GM21576 (cell line): ENCODE measurements at regions not wholly inside any gene's neighbourhood (a gene's known extent, or its start where the extent isn't known, plus 50 kb on each side); places are given as distances from the start of the nearest gene placed in this dataset.
"Not testable (repeated sequence)": the region's sequence is repeated elsewhere in the genome, so short reads cannot be mapped to it uniquely, and the experiment has no call there.

Source experiments
- ATAC-seq: cut with Tn5 transposase; IDR thresholded peaks from one replicate; pipeline ENCODE4 v1.9.1; 2021; ENCODE audit warnings: mild to moderate bottlenecking, moderate library complexity; ENCODE audit not compliant: unreplicated experiment

DNA sequence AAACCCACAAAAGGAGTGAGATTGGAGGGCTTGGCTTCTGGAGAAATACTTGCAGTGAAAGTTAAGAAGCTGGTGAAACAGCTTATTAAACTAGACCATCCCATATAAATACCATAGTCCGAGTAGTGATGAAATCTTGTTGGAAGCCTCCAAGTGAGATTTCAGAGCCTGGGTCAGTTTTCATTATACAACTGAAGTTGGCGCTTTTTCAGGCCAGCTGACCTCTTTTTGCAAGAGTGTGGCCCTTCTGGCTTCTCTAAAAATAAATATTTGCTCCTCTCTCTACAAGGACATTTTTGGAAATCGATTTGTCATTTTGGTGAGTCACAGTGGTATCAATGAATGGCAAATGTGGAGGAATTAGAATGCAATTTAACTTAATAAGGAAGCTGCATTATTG lies 51.2 kb upstream of the THRB start:
- no peak for ATAC-seq

DNA sequence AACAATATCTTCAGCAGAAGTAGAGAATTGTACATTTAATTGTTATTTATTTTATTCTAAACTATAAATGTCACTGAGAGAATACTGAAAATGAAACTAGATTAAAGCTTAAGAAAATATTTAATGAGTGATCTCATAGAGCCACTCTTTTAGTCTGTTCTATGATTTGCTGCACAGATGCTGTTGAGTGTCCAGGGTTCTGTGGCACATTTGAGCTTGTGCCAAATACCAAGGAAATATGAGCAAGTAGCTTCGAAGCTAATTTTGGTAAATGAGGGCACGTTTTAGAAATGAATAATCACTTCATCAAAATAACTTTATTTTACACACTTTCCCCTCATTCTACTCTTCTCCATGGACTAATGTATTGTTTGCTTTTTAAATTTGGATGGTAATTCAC lies 53.6 kb upstream of the THRB start:
- ATAC-seq: no peak

DNA sequence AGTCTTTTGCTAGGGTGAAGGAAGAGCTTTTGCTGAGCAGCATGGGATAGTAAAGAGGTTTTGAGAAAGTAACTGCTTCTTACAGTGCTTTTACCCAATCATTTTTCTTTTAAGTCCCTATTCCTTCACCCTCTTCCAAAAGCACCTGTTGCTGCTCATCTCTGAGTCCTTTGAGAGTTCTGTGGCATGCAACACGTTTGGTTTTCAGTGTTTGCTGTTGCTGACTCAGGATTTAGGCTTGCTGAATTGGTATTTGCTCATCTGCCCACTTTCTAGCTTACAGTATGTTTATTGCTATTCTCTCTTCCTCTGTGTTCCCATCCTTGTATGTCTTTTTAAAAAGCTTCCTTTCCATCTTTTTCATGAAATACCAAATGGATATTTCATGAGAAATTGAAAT lies 55.9 kb upstream of the THRB start:
- ATAC-seq: no peak

DNA sequence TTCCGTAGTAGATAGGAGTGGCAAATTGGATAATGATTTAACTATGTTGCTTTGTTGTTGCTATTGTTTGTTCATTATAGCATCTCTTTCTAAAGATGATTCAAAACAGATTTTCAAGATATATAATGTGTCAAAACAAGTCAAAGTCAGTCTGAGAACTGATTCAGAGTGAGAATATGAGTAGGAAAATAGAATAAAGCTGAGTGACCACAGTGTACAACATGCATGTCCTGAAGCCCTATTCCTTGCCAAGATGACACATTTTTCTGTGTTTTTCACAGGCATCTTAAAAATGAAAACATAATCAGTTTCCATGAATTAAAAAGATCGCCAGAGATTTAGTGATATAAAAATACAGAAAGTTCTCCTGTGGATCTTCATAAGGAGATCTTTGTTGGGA lies 57.0 kb upstream of the THRB start:
- no peak for ATAC-seq

DNA sequence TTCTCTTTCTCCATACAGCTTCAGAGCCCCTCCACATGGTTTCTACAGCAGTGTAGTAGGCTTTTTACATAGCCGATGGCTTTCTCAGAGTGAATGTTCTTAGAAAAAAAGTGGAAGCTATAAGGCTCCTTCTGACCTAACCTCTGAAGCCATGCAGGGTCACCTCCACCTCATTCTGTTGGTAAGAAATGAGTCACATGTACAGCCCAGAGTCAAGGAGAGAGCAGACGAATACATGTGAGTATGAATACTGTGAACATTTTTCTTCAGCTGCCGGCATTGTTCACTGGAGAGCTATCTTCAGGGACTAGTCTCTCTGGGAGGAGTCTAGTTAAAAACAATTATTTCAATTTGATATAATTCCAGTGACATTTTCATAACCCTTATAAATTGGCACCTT lies 68.2 kb upstream of the THRB start:
- ATAC-seq: no peak

DNA sequence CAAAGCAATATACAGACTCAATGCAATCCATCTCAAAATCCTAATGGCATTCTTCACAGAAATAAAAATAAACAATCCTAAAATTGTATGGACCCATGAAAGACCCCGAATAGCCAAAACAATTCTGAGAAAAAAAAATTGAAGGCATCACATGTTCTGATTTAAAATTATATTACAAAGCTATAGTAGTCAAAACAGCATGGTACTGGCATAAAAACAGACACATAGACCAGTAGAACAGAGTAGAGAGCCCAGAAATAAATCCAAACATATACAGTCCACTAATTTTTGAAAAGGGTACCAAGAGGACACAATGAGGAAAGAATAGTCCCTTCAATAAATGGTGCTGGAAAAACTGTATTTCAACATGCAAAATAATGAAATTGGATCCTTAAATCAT lies 70.4 kb upstream of the THRB start:
- ATAC-seq: no peak

DNA sequence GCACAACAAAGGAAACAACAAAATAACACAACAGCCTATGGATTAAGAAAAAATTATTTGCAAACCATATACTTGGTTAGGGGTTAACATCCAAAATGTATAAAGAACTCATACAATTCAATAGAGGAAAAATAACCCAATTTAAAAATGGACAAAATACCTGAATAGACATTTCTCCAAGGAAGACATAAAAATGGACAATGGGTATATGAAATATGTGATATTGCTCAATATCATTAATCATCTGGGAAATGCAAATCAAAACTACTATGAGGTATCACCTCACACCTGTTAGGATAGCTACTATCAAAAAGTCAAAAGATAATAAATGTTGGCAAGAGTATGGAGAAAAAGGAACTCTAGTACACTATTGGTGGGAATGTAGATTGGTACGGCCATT lies 71.0 kb upstream of the THRB start:
- ATAC-seq: no peak

DNA sequence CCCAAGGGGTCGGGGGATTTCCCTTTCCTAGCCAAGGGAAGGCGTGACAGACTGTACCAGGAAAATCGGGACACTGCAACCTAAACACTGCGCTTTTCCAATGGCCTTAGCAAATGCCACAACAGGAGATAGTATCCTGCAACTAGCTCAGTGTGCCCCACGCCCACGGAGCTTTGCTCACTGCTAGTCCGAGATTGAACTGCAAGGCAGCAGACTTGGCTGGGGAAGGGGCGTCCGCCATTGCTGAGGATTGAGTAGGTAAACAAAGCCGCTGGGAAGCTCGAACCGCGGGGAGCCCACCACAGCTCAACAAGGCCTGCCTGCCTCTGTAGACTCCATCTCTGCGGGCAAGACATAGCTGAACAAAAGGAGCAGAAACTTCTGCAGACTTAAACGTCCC lies 72.3 kb upstream of the THRB start:
- no peak for ATAC-seq

DNA sequence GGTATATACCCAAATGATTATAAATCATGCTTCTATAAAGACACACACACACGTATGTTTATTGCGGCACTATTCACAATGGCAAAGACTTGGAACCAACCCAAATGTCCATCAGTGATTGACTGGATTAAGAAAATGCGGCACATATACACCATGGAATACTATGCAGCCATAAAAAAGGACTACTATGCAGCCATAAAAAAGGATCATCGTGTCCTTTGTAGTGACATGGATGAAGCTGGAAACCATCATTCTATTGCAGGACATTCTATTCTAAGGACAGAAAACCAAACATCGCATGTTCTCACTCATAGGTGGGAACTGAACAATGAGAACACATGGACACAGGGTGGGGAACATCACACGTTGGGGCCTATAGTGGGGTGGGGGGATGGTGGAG lies 77.8 kb upstream of the THRB start:
- ATAC-seq: not testable (repeated sequence)

DNA sequence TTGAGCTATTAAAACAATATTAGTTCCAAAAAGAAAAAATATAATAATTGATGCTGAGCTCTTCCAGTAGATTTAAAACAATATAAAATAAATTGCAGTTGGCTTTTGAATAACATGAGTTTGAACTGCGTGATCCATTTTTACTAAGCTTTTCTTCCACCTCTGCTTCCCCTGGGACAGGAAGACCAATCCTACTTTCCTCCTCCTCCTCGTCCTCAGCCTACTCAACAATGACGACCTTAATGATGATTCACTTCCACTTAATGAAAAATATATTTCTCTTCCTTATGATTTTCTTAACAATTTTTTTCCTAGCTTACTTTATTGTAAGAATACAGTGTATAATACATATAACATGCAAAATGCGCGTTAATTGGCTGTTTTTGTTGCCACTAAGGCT lies 78.9 kb upstream of the THRB start:
- no peak for ATAC-seq

DNA sequence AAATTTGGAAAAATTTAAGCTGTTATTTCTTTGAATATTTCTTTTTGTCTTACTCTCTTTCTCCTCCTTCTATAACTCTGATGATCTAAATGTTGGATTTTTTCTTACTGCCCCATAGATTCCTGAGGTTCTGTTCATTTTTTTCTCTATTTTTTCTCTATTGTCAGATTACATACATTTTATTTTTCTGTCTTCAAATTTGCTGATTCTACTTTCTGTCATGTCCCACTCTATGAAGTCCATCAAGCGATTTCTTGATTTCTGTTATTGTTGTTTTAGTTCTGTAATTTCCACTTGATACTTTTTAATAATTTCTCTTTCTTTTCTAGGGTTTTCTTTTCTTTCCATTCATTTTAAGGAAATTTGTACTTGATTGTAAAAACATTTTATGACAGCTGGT lies 83.7 kb upstream of the THRB start:
- no peak for ATAC-seq

DNA sequence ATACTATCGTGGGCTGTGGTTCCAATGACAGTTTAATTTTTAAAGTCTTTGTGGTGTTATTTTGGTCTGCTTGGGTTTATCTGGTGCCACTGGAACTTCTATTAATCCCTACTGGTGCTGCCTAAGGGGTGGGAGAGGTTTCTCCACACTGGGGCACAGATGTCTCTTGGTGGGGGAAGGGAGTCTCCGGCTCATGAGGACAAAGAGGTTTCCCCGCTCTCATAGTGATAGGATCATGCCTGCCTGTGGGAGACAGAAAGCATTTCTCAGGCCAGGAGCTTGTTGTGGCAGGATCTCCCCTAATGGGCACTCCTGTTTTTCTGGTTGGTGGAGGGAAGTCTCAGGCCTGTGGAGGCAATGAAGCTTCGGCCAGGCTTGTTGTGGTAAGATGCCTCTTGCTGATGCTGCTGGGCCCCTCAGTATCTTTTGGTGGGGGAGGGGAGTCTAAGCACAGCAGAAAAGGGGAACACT lies 84.3 kb upstream of the THRB start:
- no peak for ATAC-seq

DNA sequence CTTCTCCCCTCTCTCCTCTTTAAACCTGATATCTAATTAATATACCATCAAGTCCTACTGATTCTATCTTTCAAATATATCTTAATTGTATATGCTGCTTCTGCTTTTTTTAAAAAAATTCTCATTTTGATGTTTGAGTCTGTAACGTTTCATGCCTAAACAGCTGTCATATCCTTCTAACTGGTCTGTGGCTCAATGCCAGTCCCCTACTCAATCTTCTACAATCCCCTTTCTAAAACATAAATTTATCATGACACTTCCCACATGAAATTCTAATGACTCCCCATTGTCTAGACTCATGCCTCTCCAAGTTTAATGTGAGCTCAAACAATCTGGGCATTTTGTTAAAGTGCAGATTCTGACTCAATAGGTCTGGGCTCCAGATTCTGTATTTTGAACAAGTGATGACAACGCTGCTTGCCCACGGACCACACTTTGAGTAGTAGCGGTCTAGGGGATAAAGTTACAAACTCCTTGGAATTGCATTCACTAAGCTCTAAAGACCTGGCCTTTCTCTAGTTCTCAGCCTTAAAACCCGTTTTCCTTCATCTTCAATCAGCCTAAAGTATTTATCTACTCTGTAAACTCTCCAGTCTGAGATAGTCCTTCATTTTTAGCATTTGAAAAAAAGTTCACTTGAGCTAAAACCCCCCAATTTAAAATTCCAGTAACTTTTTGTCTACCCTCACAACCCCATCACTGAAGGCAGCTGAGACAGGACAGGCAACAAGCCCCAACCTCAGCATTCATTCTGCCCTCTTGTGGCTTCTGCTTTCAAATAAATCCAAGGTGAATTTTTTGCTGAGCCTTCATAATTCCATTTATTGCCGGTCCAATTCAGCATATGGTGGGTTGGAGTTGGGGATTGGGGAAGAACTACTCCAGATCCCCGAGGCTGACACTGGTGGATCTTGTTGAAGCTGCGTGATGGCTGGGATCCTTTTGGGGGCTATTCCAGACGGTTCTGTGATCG lies 88.1 kb upstream of the THRB start:
- no peak for ATAC-seq

DNA sequence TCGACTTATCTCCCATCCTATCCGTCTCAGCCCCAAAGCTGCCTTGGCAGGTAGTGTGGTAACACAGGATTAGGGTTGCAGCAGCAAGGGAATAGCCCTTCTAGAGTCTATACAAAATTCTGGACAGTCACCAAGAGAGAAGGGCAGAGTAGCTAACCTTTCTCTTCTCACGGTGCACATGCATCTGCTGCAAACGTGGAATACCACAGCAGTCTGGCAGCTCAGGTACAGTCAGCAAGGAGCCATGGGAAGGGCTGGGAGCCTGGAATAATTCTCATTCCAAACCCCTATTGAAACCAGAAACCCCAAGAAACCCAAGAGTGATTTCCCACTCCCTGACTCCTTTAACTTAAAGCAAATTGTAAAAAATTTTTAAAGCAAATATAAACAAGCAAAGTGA lies 92.3 kb upstream of the THRB start:
- ATAC-seq: no peak

DNA sequence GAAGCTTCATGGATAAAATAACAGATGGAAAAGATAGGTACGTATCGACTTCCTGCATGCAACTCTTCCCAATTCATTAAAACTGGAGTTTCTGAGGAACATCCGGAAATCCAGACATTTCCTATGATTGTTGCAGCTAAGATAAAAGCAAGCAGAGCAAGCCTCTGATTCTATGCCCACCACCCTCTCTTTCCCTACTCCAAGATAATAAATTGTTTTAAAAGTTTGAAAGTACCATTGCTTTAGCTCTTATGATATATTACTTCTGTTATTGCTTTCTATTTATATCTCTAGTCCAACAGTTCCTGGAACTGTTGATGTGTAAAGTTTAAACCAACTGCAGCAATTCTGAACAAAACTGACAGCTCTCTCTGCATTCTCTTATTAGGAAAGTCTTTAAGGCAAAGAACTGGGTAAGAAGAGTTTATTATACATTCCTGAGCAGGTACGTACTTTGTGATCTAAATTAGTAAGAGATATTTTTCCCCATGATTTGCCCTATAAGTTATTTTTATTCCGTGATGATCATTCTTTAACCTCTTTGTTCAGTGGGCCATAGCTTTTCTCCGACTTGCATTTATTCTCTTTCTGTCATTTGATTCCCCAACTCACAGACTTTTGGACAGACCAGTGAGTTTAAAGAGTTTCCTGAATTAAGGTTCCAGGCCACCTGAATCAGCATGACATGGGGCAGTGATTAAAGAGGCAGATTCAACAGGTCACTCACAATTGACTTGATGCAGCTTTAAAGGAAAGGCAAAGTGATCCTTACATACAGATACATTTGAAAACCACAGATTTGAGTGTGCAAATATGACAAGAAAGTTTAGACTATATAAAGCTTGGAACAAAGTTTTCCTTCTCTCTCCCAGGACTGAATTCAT lies 94.2 kb upstream of the THRB start:
- no peak for ATAC-seq

DNA sequence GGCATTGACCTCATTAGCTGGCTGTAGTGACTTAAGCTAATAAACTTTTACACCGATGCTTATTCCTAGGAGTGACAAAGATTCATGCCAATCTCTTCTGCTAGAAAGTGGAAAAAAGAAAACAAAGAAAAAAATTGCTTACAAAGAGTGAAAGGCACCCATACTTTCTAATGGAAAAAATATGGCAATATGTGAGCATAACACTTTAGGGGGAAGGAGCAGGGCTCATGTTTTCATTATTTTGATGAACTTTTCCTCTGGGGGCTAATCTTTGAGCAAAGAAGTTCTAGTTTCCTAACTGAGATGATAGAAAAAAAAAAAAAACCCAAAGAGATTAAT lies 94.8 kb upstream of the THRB start:
- ATAC-seq: no peak

DNA sequence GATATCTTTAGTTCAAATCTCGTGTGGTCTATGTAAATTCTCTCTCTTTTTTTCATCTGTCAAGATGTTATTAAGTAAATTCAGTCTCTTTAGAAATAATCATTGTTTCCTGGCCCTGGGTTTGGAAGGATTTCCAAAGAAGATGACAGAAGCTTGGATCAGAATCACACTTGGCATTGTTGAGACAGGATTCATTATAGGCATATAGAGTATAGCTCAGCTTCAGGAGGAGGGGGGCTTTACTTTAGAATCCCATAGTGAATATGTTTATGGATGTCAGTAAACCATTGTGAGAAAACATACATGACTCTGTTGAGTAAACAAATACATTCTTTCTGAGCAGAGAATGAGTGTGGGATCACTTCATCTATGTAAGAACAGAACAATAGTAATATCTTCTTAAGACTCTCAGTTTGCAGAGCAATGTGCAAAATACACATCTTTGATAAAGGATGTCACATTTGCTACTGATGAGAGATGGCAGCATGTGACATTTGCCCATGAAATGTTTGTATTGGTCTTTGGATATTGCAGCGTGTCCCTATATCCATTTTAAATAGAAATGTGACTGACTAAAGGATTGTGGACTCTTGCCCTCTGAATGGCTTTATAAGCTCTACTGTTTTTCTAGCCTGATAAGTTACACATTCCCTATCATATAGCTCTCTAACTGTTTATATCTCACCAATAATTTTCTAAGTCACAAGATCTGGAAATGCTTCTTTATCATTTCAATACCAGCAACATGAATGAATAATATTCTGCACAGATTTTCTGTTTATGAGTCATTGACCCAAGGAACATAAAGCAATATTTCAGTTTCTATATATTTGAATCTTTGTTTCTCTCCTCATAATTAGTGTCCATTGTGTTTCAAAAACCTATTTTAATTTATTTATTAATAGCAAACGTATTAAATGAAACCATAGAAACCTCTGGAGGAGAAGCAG lies 95.6 kb upstream of the THRB start:
- ATAC-seq: no peak

DNA sequence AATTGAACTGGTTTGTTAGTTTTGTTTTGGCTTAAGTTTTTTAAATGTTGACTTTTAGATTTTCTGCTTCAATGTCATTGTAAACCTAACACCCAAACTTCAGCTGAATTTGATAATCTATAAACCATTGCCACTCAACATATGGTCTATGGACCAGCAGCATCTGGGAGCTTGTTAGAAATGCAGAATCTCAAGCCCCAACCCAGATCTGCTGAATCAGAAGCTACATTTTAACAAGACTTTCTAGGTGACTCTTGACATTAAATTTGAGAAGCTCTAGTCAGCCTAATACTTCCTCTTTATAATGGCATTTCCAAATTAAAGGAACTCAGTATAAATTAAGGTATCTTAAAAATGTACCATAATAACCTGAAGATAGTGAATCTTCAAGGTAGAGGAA lies 96.5 kb upstream of the THRB start:
- ATAC-seq: no peak

DNA sequence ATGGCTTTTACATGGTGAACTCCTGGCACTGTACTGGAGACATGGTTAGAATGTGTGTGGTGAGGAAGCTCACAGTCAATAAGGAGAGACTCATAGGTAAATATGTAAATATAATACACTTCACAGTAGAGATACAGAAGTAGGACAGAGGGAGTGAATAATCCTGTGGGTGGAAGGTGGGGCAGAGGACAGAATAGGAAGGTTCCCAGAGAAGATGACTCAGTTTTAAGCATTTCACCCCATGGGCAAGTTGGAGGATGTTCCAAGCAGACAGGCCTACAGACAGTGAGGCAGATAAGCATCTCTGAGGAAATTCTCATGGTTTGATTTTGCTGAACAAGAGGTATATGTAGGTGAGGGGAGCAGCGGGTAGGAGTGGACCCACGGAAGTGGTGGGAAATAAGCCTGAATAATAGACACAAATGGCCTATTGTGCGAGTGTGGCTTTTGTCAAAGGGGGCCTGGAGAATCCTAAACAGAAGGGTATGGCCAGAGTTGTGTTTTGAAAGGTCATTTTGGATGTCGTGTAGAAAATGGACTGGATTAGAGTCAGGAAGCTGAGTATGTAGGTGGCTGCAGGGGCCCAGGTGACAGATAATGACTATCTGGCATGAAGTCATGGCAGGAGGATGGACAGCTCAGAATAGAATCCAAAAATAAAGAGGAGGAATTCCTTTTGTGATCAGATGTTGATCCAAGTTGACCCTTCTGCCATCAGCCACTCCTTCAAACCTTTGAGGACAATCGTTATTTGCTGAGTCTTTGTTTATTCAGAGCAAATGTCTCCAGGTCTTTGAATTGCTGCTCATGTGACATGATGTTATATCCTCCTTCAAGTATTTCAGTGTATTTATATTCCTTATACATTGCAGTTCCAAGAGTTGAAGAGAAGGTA lies 97.3 kb upstream of the THRB start:
- ATAC-seq: no peak

DNA sequence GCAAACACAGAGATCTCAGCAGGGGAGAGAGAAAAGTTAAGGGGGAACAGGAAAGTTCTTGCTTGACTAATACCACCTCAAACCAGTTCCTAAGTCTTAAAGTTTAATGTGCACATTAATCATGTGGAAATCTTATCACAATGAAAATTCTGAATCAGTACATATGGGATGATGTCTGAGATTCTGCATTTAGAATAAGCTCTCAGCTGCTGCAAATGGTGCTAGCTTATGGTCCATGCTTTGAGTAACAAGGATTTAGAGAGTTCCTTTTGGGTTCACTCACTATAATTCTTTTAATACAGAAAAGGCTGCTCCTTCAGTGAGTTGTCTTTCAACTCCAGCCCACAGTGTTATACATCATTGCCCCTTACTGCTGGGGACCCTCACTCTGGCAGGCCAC lies 99.5 kb upstream of the THRB start:
- no peak for ATAC-seq
